ENCODE measurements at regions not wholly inside any gene's neighbourhood (a gene's known extent, or its start where the extent isn't known, plus 50 kb on each side); places are given as distances from the start of the nearest gene placed in this dataset.
"Not testable (repeated sequence)": the region's sequence is repeated elsewhere in the genome, so short reads cannot be mapped to it uniquely, and the experiment has no call there.

GRCh38 chr2:107721178-107721577 is 105.5 kb upstream of the RGPD4 start:
- no peak for TF ChIP-seq CTCF (IDR thresholded peaks at IDR 0.05)
- Histone ChIP-seq H3K36me3 (ENCODE audit: insufficient read depth in 1 of 2, low read depth in 1 of 2) (no peaks in the 10 kb centered on the region), H3K27ac (no peak overlapping the region), H3K4me3 (no peak overlapping the region), H3K4me1 (no peaks in the 10 kb centered on the region), H3K27me3 (ENCODE audit: insufficient read depth in 3 of 3, low read length in 2 of 3) (no peaks in the 10 kb centered on the region), H3K9me3 (no peaks in the 10 kb centered on the region)
- ATAC-seq (no peak), DNase-seq (no peak)
- intact Hi-C loops (cut with DNase I): no loop called here
- WGBS, 3 donors: 71 to 82% (median 74%) methylated on average over 3 of the region's 3 CpGs

- H3K9me3 ChIP-seq: no peaks in the 10 kb centered on the region
- H3K4me3 ChIP-seq: no peak overlapping the region
- no peaks in the 10 kb centered on the region for H3K27me3 ChIP-seq (ENCODE audit: insufficient read depth in 3 of 3, low read length in 2 of 3)
- DNase-seq: no peak
- no peak for ATAC-seq
- WGBS, 3 donors: 52 to 66% (median 52%) methylated on average over 2 of the region's 2 CpGs
- no peaks in the 10 kb centered on the region for H3K36me3 ChIP-seq (ENCODE audit: insufficient read depth in 1 of 2, low read depth in 1 of 2)
- no peaks in the 10 kb centered on the region for H3K4me1 ChIP-seq
- no peak for TF ChIP-seq CTCF (IDR thresholded peaks at IDR 0.05)
- intact Hi-C loops (cut with DNase I): no loop called here
- H3K27ac ChIP-seq: no peak overlapping the region
Observed at GRCh38 chr2:107721586-107721985, 105.1 kb upstream of the RGPD4 start.

GRCh38 chr2:107725824-107726223 is 100.9 kb upstream of the RGPD4 start:
- H3K4me1 ChIP-seq; H3K36me3 ChIP-seq (ENCODE audit: insufficient read depth in 1 of 2, low read depth in 1 of 2); intact Hi-C loops (cut with DNase I); H3K27me3 ChIP-seq (ENCODE audit: insufficient read depth in 3 of 3, low read length in 2 of 3); H3K4me3 ChIP-seq; H3K27ac ChIP-seq; H3K9me3 ChIP-seq; ATAC-seq; DNase-seq: not testable (repeated sequence)
- whole genome bisulfite sequencing, 3 donors: 96 to 97% (median 97%) methylated on average over 1 of the region's 1 CpG

GRCh38 chr2:107727318-107727717 is 99.4 kb upstream of the RGPD4 start:
- no peak for TF ChIP-seq CTCF (IDR thresholded peaks at IDR 0.05)
- H3K27me3 ChIP-seq (ENCODE audit: insufficient read depth in 3 of 3, low read length in 2 of 3): no peaks in the 10 kb centered on the region
- H3K4me3 ChIP-seq: no peak overlapping the region
- H3K27ac ChIP-seq: no peak overlapping the region
- H3K4me1 ChIP-seq: no peaks in the 10 kb centered on the region
- ATAC-seq (no peak), DNase-seq (no peak)
- H3K36me3 ChIP-seq (ENCODE audit: insufficient read depth in 1 of 2, low read depth in 1 of 2): no peaks in the 10 kb centered on the region
- H3K9me3 ChIP-seq: no peaks in the 10 kb centered on the region
- intact Hi-C loops (cut with DNase I): no loop called here

GRCh38 chr2:107728586-107728985 is 98.1 kb upstream of the RGPD4 start:
- Histone ChIP-seq H3K4me1 (no peaks in the 10 kb centered on the region), H3K27me3 (ENCODE audit: insufficient read depth in 3 of 3, low read length in 2 of 3) (no peaks in the 10 kb centered on the region), H3K27ac (no peak overlapping the region), H3K36me3 (ENCODE audit: insufficient read depth in 1 of 2, low read depth in 1 of 2) (no peaks in the 10 kb centered on the region), H3K9me3 (no peaks in the 10 kb centered on the region), H3K4me3 (no peak overlapping the region)
- 26 to 49% (median 44%) methylated on average over 5 of the region's 5 CpGs for WGBS, 3 donors
- no peak for DNase-seq
- ATAC-seq: no peak
- intact Hi-C loops (cut with DNase I): no loop called here
- TF ChIP-seq CTCF (IDR thresholded peaks at IDR 0.05): no peak

Measured in psoas muscle (tissue), 7 donors.